MCF 10A (cell line): ENCODE measurements at regions not wholly inside any gene's neighbourhood (a gene's known extent, or its start where the extent isn't known, plus 50 kb on each side); places are given as distances from the start of the nearest gene placed in this dataset.

Source experiments
- BruUV-seq: library from RNA; stranded (reverse); fragments of 400-500 nt; replicated peaks from 2 replicates; lab custom pipeline; 2021; lab: Mats Ljungman, UMichigan
- CTCF ChIA-PET: fragments of 300-600 bp; sonication (Branson Sonifier 250); formaldehyde crosslinking; extraction: SDS; loops from one replicate; lab custom pipeline; 2021; ENCODE audit warnings: antibody characterized with exemption, inconsistent platforms; lab: Yijun Ruan, JAX
- POLR2A ChIA-PET: fragments of 300-600, 350-650 bp; sonication (Branson Sonifier 250); formaldehyde crosslinking; extraction: SDS; loops from one replicate; lab custom pipeline; 2020; ENCODE audit warnings: antibody characterized with exemption, inconsistent platforms; lab: Yijun Ruan, JAX
- DNase-seq: peaks from one replicate; pipeline ENCODE4 v3.0.0-alpha.2; 2018; ENCODE audit not compliant: unreplicated experiment
- H3K27ac Mint-ChIP-seq: one replicate; pipeline ENCODE4 v1.8.0; 2022; ENCODE audit warnings: mild to moderate bottlenecking, low read depth, mixed read lengths; ENCODE audit not compliant: unreplicated experiment
- H3K27me3 Mint-ChIP-seq: one replicate; pipeline ENCODE4 v1.8.0; 2022; ENCODE audit warnings: mixed read lengths; ENCODE audit not compliant: insufficient read depth, unreplicated experiment
- H3K36me3 Mint-ChIP-seq: one replicate; pipeline ENCODE4 v1.8.0; 2022; ENCODE audit warnings: mild to moderate bottlenecking, moderate library complexity, mixed read lengths; ENCODE audit not compliant: insufficient read depth, unreplicated experiment
- H3K4me1 Mint-ChIP-seq: one replicate; pipeline ENCODE4 v1.8.0; 2022; ENCODE audit warnings: mixed read lengths; ENCODE audit not compliant: insufficient read depth, unreplicated experiment
- H3K4me3 Mint-ChIP-seq: one replicate; pipeline ENCODE4 v1.8.0; 2022; ENCODE audit warnings: mild to moderate bottlenecking, moderate library complexity, mixed read lengths; ENCODE audit not compliant: unreplicated experiment
- H3K9me3 Mint-ChIP-seq: one replicate; pipeline ENCODE4 v1.8.0; 2022; ENCODE audit warnings: mixed read lengths; ENCODE audit not compliant: unreplicated experiment
- intact Hi-C: fragments of 100-400 bp; cut with micrococcal nuclease; formaldehyde crosslinking; loops from 2 replicates; pipeline ENCODE4 v1.14.1; 2022
- TF ChIP-seq, protein P1 (sequence below): fragments of 200-600 bp; IDR thresholded peaks from one replicate; pipeline ENCODE4 v1.8.0; 2022; ENCODE audit warnings: antibody characterized with exemption, mild to moderate bottlenecking; ENCODE audit not compliant: unreplicated experiment

DNA sequence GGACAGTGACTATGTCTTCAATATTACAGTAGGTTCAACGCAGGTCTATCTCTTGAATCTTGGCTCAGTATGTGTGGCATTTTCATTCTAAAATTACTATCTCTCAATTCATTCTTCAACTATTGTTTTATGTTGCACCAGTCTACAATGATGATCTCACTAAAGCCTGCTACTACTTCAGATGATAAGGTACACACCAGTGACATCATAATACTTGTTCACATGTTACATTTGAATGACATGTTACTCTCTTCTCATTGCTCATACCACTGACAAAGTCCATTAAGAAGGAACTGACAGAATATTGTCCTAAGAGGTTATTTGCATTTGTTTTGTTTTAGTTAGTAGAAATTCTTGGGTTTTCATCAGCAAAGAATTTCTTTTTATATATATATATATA lies 165.2 kb upstream of the ST8SIA4 start:
- POLR2A ChIA-PET = no interaction called here
- no peaks in the 10 kb centered on the region for H3K4me1 Mint-ChIP-seq
- intact Hi-C loops = no loop called here

DNA sequence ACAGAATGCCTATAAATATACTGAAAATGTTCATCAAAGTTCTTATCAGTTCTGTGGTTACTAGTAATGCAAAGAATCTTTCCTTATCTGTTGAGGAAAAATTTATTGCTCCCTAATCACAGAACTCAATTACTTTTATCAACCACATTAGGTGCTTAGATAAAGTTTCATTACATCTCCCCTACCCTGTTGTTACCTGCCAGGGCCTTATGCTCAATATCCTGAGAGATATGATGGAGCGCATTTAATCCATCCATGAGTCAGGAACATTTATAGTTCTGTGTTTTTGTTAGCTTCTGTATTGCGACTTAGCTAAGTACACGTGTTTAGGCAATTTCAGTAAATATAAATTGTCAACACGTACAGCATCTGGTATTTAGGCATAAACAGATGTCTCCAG lies 164.3 kb upstream of the ST8SIA4 start:
- no peaks in the 10 kb centered on the region for H3K27me3 Mint-ChIP-seq
- no peak for DNase-seq
- ChIA-PET CTCF (interaction anchor here (0.6 to 0.7 kb wide), 2 partner anchors 611 to 1564 kb away, joined by 3 to 4 read pairs; no protein-coding TSS in a partner anchor), POLR2A (no interaction called here)
- H3K4me1 Mint-ChIP-seq = no peaks in the 10 kb centered on the region
- intact Hi-C loops = no loop called here
- H3K36me3 Mint-ChIP-seq = no peaks in the 10 kb centered on the region
- no peak overlapping the region for H3K27ac Mint-ChIP-seq
- TF ChIP-seq, protein P1, sequence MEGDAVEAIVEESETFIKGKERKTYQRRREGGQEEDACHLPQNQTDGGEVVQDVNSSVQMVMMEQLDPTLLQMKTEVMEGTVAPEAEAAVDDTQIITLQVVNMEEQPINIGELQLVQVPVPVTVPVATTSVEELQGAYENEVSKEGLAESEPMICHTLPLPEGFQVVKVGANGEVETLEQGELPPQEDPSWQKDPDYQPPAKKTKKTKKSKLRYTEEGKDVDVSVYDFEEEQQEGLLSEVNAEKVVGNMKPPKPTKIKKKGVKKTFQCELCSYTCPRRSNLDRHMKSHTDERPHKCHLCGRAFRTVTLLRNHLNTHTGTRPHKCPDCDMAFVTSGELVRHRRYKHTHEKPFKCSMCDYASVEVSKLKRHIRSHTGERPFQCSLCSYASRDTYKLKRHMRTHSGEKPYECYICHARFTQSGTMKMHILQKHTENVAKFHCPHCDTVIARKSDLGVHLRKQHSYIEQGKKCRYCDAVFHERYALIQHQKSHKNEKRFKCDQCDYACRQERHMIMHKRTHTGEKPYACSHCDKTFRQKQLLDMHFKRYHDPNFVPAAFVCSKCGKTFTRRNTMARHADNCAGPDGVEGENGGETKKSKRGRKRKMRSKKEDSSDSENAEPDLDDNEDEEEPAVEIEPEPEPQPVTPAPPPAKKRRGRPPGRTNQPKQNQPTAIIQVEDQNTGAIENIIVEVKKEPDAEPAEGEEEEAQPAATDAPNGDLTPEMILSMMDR = no peak
- BruUV-seq = no TSS peak
- no peaks in the 10 kb centered on the region for H3K9me3 Mint-ChIP-seq
- no peak overlapping the region for H3K4me3 Mint-ChIP-seq

More for the DNA sequence above, 165.2 kb upstream of the ST8SIA4 start:
- no TSS peak for BruUV-seq
- no peak overlapping the region for H3K27ac Mint-ChIP-seq
- H3K9me3 Mint-ChIP-seq = no peaks in the 10 kb centered on the region
- no peak overlapping the region for H3K4me3 Mint-ChIP-seq
- no peaks in the 10 kb centered on the region for H3K36me3 Mint-ChIP-seq
- H3K27me3 Mint-ChIP-seq = no peaks in the 10 kb centered on the region
- CTCF ChIA-PET = no interaction called here
- TF ChIP-seq, protein P1 = no peak
- DNase-seq = no peak

DNA sequence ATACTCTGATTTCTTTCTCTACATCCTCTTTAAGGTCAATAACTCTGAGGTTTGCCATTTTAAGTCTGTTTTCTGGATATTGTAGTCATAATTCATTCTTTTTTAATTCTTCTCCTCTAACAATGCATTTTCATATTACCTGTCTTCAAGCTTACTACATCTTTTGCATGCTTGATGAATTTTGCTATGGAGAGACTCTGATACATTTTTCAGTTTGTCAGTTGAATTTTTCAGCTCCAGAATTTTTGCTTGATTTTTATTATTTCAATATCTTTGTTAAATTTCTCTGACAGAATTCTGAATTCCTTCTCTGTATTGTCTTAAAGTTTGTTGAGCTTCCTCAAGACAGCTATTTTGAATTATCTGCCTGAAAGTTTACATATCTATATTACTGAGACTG lies 159.8 kb upstream of the ST8SIA4 start:
- Mint-ChIP-seq H3K27ac (no peak overlapping the region), H3K9me3 (no peaks in the 10 kb centered on the region), H3K4me3 (no peak overlapping the region), H3K27me3 (no peaks in the 10 kb centered on the region), H3K4me1 (no peaks in the 10 kb centered on the region), H3K36me3 (no peaks in the 10 kb centered on the region)
- CTCF ChIA-PET = no interaction called here
- DNase-seq = no peak
- POLR2A ChIA-PET = no interaction called here
- intact Hi-C loops = no loop called here
- TF ChIP-seq, protein P1 = no peak
- no TSS peak for BruUV-seq

DNA sequence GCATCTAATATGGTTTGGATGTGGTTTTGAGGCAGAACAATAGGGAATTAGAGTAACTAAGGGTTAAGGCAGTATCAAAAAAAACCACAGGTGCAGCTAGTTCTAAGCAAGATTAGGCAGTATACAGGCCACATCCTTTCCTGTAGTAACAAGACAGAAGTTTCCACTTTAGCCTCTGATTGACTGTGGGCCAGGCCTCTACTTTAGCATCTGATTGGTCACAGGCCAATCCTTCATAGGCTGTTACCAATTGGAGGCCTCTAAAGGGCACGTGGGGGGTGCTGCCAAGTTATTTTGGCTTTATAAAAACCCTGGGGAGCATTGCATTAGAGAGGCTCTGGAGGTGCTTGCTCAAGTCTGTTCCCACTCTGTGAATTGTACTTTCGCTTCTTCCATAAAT lies 144.1 kb upstream of the ST8SIA4 start:
- no peaks in the 10 kb centered on the region for H3K4me1 Mint-ChIP-seq
- TF ChIP-seq, protein P1 = no peak
- ChIA-PET CTCF (interaction anchor here (0.7 to 1.1 kb wide), 2 partner anchors 54 to 631 kb away, joined by 3 read pairs; no protein-coding TSS in a partner anchor), POLR2A (no interaction called here)
- no peak overlapping the region for H3K4me3 Mint-ChIP-seq
- DNase-seq = no peak
- no peak overlapping the region for H3K27ac Mint-ChIP-seq
- no peaks in the 10 kb centered on the region for H3K27me3 Mint-ChIP-seq
- intact Hi-C loops = loop anchor here (5.0 kb wide), 1 partner anchor 270 kb away; no protein-coding TSS in a partner anchor
- H3K9me3 Mint-ChIP-seq = no peaks in the 10 kb centered on the region
- no peaks in the 10 kb centered on the region for H3K36me3 Mint-ChIP-seq
- BruUV-seq = no TSS peak
